H9 (cell line): ENCODE measurements at regions not wholly inside any gene's neighbourhood (a gene's known extent, or its start where the extent isn't known, plus 50 kb on each side); places are given as distances from the start of the nearest gene placed in this dataset.

Experiments
- DNase-seq: peaks from one replicate; pipeline ENCODE4 v3.0.0-alpha.2; 2017
- H2AFZ ChIP-seq: one replicate; pipeline ENCODE4 v1.6.1; 2013; ENCODE audit warnings: mild to moderate bottlenecking, low read length, control low read depth, moderate library complexity
- H2AK5ac ChIP-seq: 2 replicates; pipeline ENCODE4 v1.6.1; 2013; ENCODE audit warnings: low read length, control low read depth, mixed read lengths; ENCODE audit not compliant: insufficient read length
- H2BK120ac ChIP-seq: one replicate; pipeline ENCODE4 v1.6.1; 2013; ENCODE audit warnings: low read depth, mild to moderate bottlenecking, low read length, control low read depth, inconsistent platforms; ENCODE audit not compliant: poor library complexity, severe bottlenecking
- H2BK12ac ChIP-seq: 2 replicates; pipeline ENCODE4 v1.6.1; 2013; ENCODE audit warnings: low read length, control low read depth, mixed read lengths, low read depth; ENCODE audit not compliant: insufficient read length
- H2BK15ac ChIP-seq: 2 replicates; pipeline ENCODE4 v1.6.1; 2013; ENCODE audit warnings: low read depth, low read length, control low read depth
- H2BK20ac ChIP-seq: one replicate; pipeline ENCODE4 v1.6.1; 2013; ENCODE audit warnings: low read depth, mild to moderate bottlenecking, low read length, control low read depth, inconsistent platforms; ENCODE audit not compliant: poor library complexity, severe bottlenecking
- H2BK5ac ChIP-seq: 2 replicates; pipeline ENCODE4 v1.6.1; 2013; ENCODE audit warnings: low read length, control low read depth, mixed read lengths; ENCODE audit not compliant: insufficient read length
- H3K14ac ChIP-seq: 2 replicates; pipeline ENCODE4 v1.6.1; 2013; ENCODE audit warnings: low read length, control low read depth; ENCODE audit not compliant: insufficient read depth
- H3K18ac ChIP-seq: 2 replicates; pipeline ENCODE4 v1.6.1; 2013; ENCODE audit warnings: low read depth, mild to moderate bottlenecking, mixed read lengths, low read length, control low read depth; ENCODE audit not compliant: insufficient read length
- H3K23ac ChIP-seq: 2 replicates; pipeline ENCODE4 v1.6.1; 2013; ENCODE audit warnings: low read length, control low read depth, mixed read lengths, low read depth; ENCODE audit not compliant: insufficient read length
- H3K23me2 ChIP-seq: 2 replicates; pipeline ENCODE4 v1.6.1; 2013; ENCODE audit warnings: low read depth, mild to moderate bottlenecking, mixed read lengths, low read length, control low read depth; ENCODE audit not compliant: insufficient read length, poor library complexity, severe bottlenecking
- H3K27ac ChIP-seq: 2 replicates; pipeline ENCODE4 v1.5.1; 2013; ENCODE audit warnings: low read length, control low read depth, mixed read lengths, low read depth; ENCODE audit not compliant: insufficient read length
- H3K27me3 ChIP-seq: 2 replicates; pipeline ENCODE4 v1.6.1; 2013; ENCODE audit warnings: low read length, control low read depth, inconsistent platforms; ENCODE audit not compliant: insufficient read depth
- H3K4ac ChIP-seq: 2 replicates; pipeline ENCODE4 v1.6.1; 2013; ENCODE audit warnings: low read depth, mild to moderate bottlenecking, control low read depth, inconsistent platforms, low read length, moderate library complexity
- H3K4me1 ChIP-seq: 2 replicates; pipeline ENCODE4 v1.6.1; 2013; ENCODE audit warnings: low read length, control low read depth, inconsistent platforms; ENCODE audit not compliant: insufficient read depth
- H3K4me2 ChIP-seq: 2 replicates; pipeline ENCODE4 v1.6.1; 2013; ENCODE audit warnings: low read length, control low read depth, mixed read lengths; ENCODE audit not compliant: insufficient read length, insufficient read depth
- H3K56ac ChIP-seq: 2 replicates; pipeline ENCODE4 v1.6.1; 2013; ENCODE audit warnings: low read depth, mild to moderate bottlenecking, mixed read lengths, low read length, control low read depth; ENCODE audit not compliant: insufficient read length
- H3K79me1 ChIP-seq: 2 replicates; pipeline ENCODE4 v1.6.1; 2013; ENCODE audit warnings: low read depth, mild to moderate bottlenecking, moderate library complexity, low read length, control low read depth, inconsistent platforms; ENCODE audit not compliant: insufficient read depth, poor library complexity, severe bottlenecking
- H3K79me2 ChIP-seq: 2 replicates; pipeline ENCODE4 v1.6.1; 2013; ENCODE audit warnings: low read length, control low read depth, inconsistent platforms; ENCODE audit not compliant: insufficient read depth
- H3K9ac ChIP-seq: 2 replicates; pipeline ENCODE4 v1.6.1; 2013; ENCODE audit warnings: low read length, control low read depth, mixed read lengths; ENCODE audit not compliant: insufficient read length; ENCODE audit errors: extremely low read depth
- H3K9me3 ChIP-seq: one replicate; pipeline ENCODE4 v1.6.1; 2013; ENCODE audit warnings: low read depth, low read length, inconsistent platforms; ENCODE audit not compliant: control insufficient read depth
- H3T11ph ChIP-seq: one replicate; pipeline ENCODE4 v1.6.1; 2013; ENCODE audit warnings: mild to moderate bottlenecking, low read length, control low read depth, inconsistent platforms
- H4K20me1 ChIP-seq: one replicate; pipeline ENCODE4 v1.6.1; 2013; ENCODE audit not compliant: control insufficient read depth, insufficient read length, insufficient read depth
- H4K5ac ChIP-seq: 2 replicates; pipeline ENCODE4 v1.6.1; 2013; ENCODE audit warnings: low read depth, mild to moderate bottlenecking, mixed read lengths, low read length, control low read depth; ENCODE audit not compliant: insufficient read length
- H4K8ac ChIP-seq: replicated peaks from 2 replicates; pipeline ENCODE4 v1.6.1; 2013; ENCODE audit warnings: low read length, control low read depth, mixed read lengths, low read depth; ENCODE audit not compliant: insufficient read length
- H4K91ac ChIP-seq: 2 replicates; pipeline ENCODE4 v1.6.1; 2013; ENCODE audit warnings: low read depth, mild to moderate bottlenecking, moderate library complexity, mixed read lengths, low read length, control low read depth; ENCODE audit not compliant: insufficient read length
- H3K27ac Mint-ChIP-seq, 3 experiments: 2 replicates in 2 of 3; 3 replicates in 1 of 3; pipeline ENCODE4 v1.8.0; 2020 to 2021; ENCODE audit warnings: mixed read lengths in 3 of 3, mild to moderate bottlenecking in 1 of 3, moderate library complexity in 1 of 3
- H3K27me3 Mint-ChIP-seq: 2 replicates; pipeline ENCODE4 v1.8.0; 2021; ENCODE audit warnings: low read depth, mild to moderate bottlenecking, moderate library complexity, mixed read lengths
- H3K36me3 Mint-ChIP-seq, 3 experiments: 2 replicates in 2 of 3; 3 replicates in 1 of 3; pipeline ENCODE4 v1.8.0; 2020 to 2021; ENCODE audit warnings: low read depth in 3 of 3, mixed read lengths in 3 of 3; ENCODE audit not compliant: insufficient read depth in 1 of 3
- H3K4me1 Mint-ChIP-seq, 2 experiments: 2 replicates each; pipeline ENCODE4 v1.8.0; 2020; ENCODE audit warnings: mixed read lengths in 2 of 2
- H3K4me3 Mint-ChIP-seq, 2 experiments: 2 replicates in 1 of 2; 3 replicates in 1 of 2; pipeline ENCODE4 v1.8.0; 2020 to 2021; ENCODE audit warnings: mild to moderate bottlenecking in 2 of 2, mixed read lengths in 2 of 2, moderate library complexity in 1 of 2
- H3K9me3 Mint-ChIP-seq, 2 experiments: 2 replicates in 1 of 2; 3 replicates in 1 of 2; pipeline ENCODE4 v1.8.0; 2020; ENCODE audit warnings: mild to moderate bottlenecking in 2 of 2, mixed read lengths in 2 of 2, moderate library complexity in 1 of 2
- WGBS: extraction: QIAGEN DNeasy Blood & Tissue Kit; methylation state at CpG from one replicate; pipeline ENCODE4 v1.1.7; 2013; ENCODE audit warnings: missing lambda C conversion rate, low lambda C conversion rate, mixed read lengths; ENCODE audit not compliant: insufficient read length; ENCODE audit errors: extremely low coverage; 5-methylcytosine and 5-hydroxymethylcytosine counted together
- TF ChIP-seq, protein P1 (sequence below): fragments of 200-600 bp; sonication (generic); conservative IDR thresholded peaks from 3 replicates; pipeline ENCODE4 v1.8.0; 2021; ENCODE audit warnings: antibody characterized with exemption, mild to moderate bottlenecking

DNA sequence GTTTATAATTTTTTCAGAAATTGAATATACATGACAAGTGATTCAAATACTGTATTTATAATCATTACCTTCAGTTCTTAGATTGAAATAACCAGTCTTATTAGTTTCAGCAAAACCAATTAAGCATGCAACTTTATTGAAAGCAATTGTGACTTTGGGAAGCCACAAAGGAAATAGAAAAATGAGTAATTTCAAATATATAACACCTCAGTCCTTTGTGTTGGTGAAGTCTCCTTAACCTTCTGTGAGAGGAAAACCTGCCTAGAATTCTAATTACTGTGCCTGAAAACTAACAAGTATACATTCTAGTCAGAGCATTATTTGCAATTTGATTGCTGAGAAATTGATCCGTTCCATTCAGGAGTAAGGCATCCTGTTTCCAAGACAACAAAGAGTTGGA lies 95.8 kb downstream of the S1PR1 start:
- H4K91ac ChIP-seq, result no peak overlapping the region
- H3K9me3 Mint-ChIP-seq, result no peaks in the 10 kb centered on the region
- no CpG with 5 or more reads among the region's 1 CpG for WGBS

More for the DNA sequence above, 95.8 kb downstream of the S1PR1 start:
- H4K8ac ChIP-seq, result no peak overlapping the region
- no peaks in the 10 kb centered on the region for H3K79me1 ChIP-seq
- DNase-seq, result no peak
- no peaks in the 10 kb centered on the region for H3K4me1 ChIP-seq
- H2AK5ac ChIP-seq, result no peak overlapping the region
- H3K9ac ChIP-seq, result no peak overlapping the region
- H3K18ac ChIP-seq, result no peak overlapping the region
- no peaks in the 10 kb centered on the region for H3K36me3 Mint-ChIP-seq
- no peaks in the 10 kb centered on the region for H4K20me1 ChIP-seq
- no peak overlapping the region for H3K27ac Mint-ChIP-seq
- H3K23me2 ChIP-seq, result no peaks in the 10 kb centered on the region
- H3K4ac ChIP-seq, result no peak overlapping the region
- H3K4me1 Mint-ChIP-seq, result no peaks in the 10 kb centered on the region
- no peak overlapping the region for H4K5ac ChIP-seq
- no peaks in the 10 kb centered on the region for H3K79me2 ChIP-seq
- H3K27ac ChIP-seq, result no peak overlapping the region
- H2AFZ ChIP-seq, result no peak overlapping the region
- no peak overlapping the region for H3K14ac ChIP-seq
- no peaks in the 10 kb centered on the region for H3K27me3 ChIP-seq
- H2BK120ac ChIP-seq, result no peak overlapping the region
- TF ChIP-seq, protein P1, sequence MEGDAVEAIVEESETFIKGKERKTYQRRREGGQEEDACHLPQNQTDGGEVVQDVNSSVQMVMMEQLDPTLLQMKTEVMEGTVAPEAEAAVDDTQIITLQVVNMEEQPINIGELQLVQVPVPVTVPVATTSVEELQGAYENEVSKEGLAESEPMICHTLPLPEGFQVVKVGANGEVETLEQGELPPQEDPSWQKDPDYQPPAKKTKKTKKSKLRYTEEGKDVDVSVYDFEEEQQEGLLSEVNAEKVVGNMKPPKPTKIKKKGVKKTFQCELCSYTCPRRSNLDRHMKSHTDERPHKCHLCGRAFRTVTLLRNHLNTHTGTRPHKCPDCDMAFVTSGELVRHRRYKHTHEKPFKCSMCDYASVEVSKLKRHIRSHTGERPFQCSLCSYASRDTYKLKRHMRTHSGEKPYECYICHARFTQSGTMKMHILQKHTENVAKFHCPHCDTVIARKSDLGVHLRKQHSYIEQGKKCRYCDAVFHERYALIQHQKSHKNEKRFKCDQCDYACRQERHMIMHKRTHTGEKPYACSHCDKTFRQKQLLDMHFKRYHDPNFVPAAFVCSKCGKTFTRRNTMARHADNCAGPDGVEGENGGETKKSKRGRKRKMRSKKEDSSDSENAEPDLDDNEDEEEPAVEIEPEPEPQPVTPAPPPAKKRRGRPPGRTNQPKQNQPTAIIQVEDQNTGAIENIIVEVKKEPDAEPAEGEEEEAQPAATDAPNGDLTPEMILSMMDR, result no peak
- H2BK15ac ChIP-seq, result no peak overlapping the region
- H3K4me2 ChIP-seq, result no peak overlapping the region
- no peak overlapping the region for H3K23ac ChIP-seq
- no peak overlapping the region for H2BK20ac ChIP-seq
- H3T11ph ChIP-seq, result no peak overlapping the region
- no peaks in the 10 kb centered on the region for H3K27me3 Mint-ChIP-seq
- no peaks in the 10 kb centered on the region for H3K9me3 ChIP-seq
- no peak overlapping the region for H3K56ac ChIP-seq
- H2BK5ac ChIP-seq, result no peak overlapping the region
- H2BK12ac ChIP-seq, result no peak overlapping the region
- H3K4me3 Mint-ChIP-seq, result no peak overlapping the region
